HEK293T (cell line): ENCODE measurements at regions not wholly inside any gene's neighbourhood (a gene's known extent, or its start where the extent isn't known, plus 50 kb on each side); places are given as distances from the start of the nearest gene placed in this dataset.
A peak's percentile ranks its signal among the peaks of the same experiment; 100 is the strongest.
"Not testable (repeated sequence)": the region's sequence is repeated elsewhere in the genome, so short reads cannot be mapped to it uniquely, and the experiment has no call there.

Experiments used
- CTCF ChIA-PET: fragments of 350-600 bp; formaldehyde crosslinking; extraction: SDS; loops from one replicate; lab custom pipeline; 2021; ENCODE audit warnings: antibody characterized with exemption, inconsistent platforms; lab: Yijun Ruan, JAX
- POLR2A ChIA-PET: fragments of 350-600 bp; formaldehyde crosslinking; extraction: SDS; loops from one replicate; lab custom pipeline; 2020; ENCODE audit warnings: antibody characterized with exemption, inconsistent platforms; lab: Yijun Ruan, JAX
- DNase-seq: peaks from one replicate; pipeline ENCODE4 v3.0.0; 2012; ENCODE audit warnings: mixed read lengths; ENCODE audit errors: extremely low spot score
- ARNT ChIP-seq: fragments of 450-650 bp; IDR thresholded peaks from 2 replicates; pipeline ENCODE4 v1.6.1; 2017; ENCODE audit warnings: mild to moderate bottlenecking
- BHLHE40 ChIP-seq: fragments of 450-650 bp; IDR thresholded peaks from 2 replicates; pipeline ENCODE4 v1.6.1; 2016; ENCODE audit warnings: mild to moderate bottlenecking, moderate library complexity, borderline replicate concordance
- CTBP1 ChIP-seq: fragments of 450-650 bp; IDR thresholded peaks from 2 replicates; pipeline ENCODE4 v1.6.1; 2016; ENCODE audit warnings: borderline replicate concordance
- ELF4 ChIP-seq: fragments of 450-650 bp; IDR thresholded peaks from 2 replicates; pipeline ENCODE4 v1.6.1; 2017; ENCODE audit warnings: antibody characterized with exemption
- FOXA1 ChIP-seq: fragments of 450-650 bp; IDR thresholded peaks from 2 replicates; pipeline ENCODE4 v1.6.1; 2016; ENCODE audit warnings: mild to moderate bottlenecking
- FOXK2 ChIP-seq: fragments of 450-650 bp; IDR thresholded peaks from 2 replicates; pipeline ENCODE4 v1.6.1; 2016; ENCODE audit warnings: mild to moderate bottlenecking
- FOXM1 ChIP-seq: fragments of 450-650 bp; IDR thresholded peaks from 2 replicates; pipeline ENCODE4 v1.6.1; 2017; ENCODE audit warnings: mild to moderate bottlenecking, borderline replicate concordance
- HDGF ChIP-seq: fragments of 450-650 bp; IDR thresholded peaks from 2 replicates; pipeline ENCODE4 v1.6.1; 2017; ENCODE audit warnings: antibody characterized with exemption, borderline replicate concordance
- L3MBTL2 ChIP-seq: fragments of 450-650 bp; conservative IDR thresholded peaks from 2 replicates; pipeline ENCODE4 v1.6.1; 2016; ENCODE audit warnings: mild to moderate bottlenecking
- LEF1 ChIP-seq: fragments of 450-650 bp; IDR thresholded peaks from 2 replicates; pipeline ENCODE4 v1.6.1; 2017; ENCODE audit warnings: mild to moderate bottlenecking, borderline replicate concordance
- NFRKB ChIP-seq: fragments of 450-650 bp; IDR thresholded peaks from 2 replicates; pipeline ENCODE4 v1.6.1; 2016; ENCODE audit warnings: mild to moderate bottlenecking, moderate library complexity
- SP1 ChIP-seq: fragments of 450-650 bp; IDR thresholded peaks from 2 replicates; pipeline ENCODE4 v1.6.1; 2017
- SUZ12 ChIP-seq: fragments of 450-650 bp; IDR thresholded peaks from 2 replicates; pipeline ENCODE4 v1.6.1; 2016; ENCODE audit warnings: mild to moderate bottlenecking
- TARDBP ChIP-seq: fragments of 450-650 bp; IDR thresholded peaks from 2 replicates; pipeline ENCODE4 v1.6.1; 2016
- ZNF384 ChIP-seq: fragments of 450-650 bp; IDR thresholded peaks from 2 replicates; pipeline ENCODE4 v1.6.1; 2016
- TF ChIP-seq, protein P1 (sequence below): fragments of 450-650 bp; IDR thresholded peaks from 2 replicates; pipeline ENCODE4 v1.6.1; 2016

DNA sequence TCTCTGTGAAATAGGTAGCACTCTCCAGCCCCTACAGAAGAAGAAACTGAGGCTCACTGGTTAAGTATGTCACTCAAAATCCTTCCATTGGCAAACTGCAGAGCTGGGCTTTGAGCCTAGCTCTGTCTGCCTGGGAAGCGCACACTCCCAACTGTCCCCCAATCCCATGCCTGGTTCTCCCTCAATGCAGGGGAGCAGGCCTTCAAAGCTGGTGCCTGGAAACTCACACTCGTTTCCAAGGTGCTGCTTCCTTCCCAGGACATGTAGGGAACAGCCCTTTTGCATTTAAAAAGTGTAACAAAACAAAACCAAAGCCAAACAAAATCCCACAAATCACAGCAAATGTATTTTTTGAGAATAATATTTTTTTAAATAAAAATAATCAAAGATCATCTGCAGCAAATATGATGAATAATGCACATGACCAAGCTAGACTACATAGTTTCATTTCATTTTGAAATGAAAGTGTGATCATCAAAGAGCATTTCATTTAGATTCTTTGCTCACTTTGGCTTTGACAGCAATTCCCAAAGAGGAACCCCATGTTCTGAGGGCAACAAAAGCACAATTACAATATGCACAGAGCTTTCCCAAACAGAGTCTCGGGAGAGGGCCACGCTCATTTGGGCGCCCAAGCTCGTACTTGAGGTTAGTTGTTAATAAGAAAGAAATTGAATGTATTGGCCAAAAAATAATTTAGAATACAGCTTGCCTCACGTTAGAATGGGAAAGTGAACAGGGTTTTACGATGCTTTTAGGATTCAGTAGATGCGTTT is 96.7 kb upstream of the ACKR3 start:
- ChIA-PET POLR2A (no interaction called here), CTCF (no interaction called here)
- no peak for DNase-seq
- no peak for TF ChIP-seq ARNT
- no peak for TF ChIP-seq TARDBP
- no peak for TF ChIP-seq ZNF384
- TF ChIP-seq SP1, result no peak
- TF ChIP-seq FOXA1, result no peak
- no peak for TF ChIP-seq FOXM1
- no peak for TF ChIP-seq FOXK2
- TF ChIP-seq, protein P1, sequence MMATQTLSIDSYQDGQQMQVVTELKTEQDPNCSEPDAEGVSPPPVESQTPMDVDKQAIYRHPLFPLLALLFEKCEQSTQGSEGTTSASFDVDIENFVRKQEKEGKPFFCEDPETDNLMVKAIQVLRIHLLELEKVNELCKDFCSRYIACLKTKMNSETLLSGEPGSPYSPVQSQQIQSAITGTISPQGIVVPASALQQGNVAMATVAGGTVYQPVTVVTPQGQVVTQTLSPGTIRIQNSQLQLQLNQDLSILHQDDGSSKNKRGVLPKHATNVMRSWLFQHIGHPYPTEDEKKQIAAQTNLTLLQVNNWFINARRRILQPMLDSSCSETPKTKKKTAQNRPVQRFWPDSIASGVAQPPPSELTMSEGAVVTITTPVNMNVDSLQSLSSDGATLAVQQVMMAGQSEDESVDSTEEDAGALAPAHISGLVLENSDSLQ, result no peak
- TF ChIP-seq CTBP1, result no peak
- TF ChIP-seq LEF1, result no peak
- TF ChIP-seq NFRKB, result no peak
- no peak for TF ChIP-seq L3MBTL2
- no peak for TF ChIP-seq SUZ12
- no peak for TF ChIP-seq BHLHE40
- no peak for TF ChIP-seq ELF4
- TF ChIP-seq HDGF, result no peak

GRCh38 chr2:236473691-236474090 is 95.9 kb upstream of the ACKR3 start:
- ChIA-PET POLR2A (no interaction called here), CTCF (no interaction called here)
- TF ChIP-seq SUZ12 (no peak), L3MBTL2 (no peak), ARNT (no peak), SP1 (no peak), BHLHE40 (no peak), ELF4 (no peak), NFRKB (no peak), FOXK2 (no peak)

DNA sequence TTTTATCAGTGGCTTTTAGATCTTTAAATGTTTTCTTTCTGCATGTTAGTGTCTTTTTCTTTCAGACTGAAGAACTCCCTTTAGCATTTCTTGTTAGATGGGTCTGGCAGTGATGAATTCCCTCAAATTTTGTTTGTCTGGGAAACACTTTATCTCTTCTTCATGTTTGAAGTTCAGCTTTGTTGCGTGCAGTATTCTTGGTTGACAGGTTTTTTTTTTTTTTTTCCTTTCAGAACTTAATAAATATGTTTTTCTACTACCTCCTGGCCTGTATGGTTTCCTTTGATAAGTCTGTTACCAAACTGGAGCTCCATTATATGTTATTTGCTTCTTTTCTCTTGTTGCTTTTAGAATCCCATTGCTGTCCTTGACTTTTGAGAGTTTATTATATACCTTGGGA is 89.8 kb upstream of the ACKR3 start:
- TF ChIP-seq SUZ12 (no peak), ZNF384 (peak; percentile 9; the same call in 1 of the 2 replicates)
- POLR2A ChIA-PET, result no interaction called here
- no peak for DNase-seq
- CTCF ChIA-PET, result no interaction called here

More at GRCh38 chr2:236473691-236474090, 95.9 kb upstream of the ACKR3 start:
- DNase-seq, result no peak

DNA sequence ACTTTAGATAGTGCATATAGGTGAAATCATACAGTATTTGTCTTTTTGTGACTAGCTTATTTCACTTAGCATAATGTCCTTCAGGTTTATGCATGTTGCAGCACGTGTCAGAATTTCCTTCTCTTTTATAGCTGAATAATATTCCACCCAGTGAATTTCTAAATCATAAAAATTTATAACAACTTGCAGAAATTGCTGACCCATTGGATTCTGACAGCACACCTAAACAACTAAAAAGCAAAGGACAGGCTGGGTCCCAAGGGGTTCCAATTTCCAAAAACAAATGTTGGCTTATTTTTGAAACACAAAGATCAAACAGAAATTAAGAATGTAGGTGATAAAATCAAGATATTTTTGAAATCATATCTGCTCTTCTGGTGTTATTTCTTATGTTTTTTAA is 86.5 kb upstream of the ACKR3 start:
- ChIA-PET CTCF (no interaction called here), POLR2A (no interaction called here)
- DNase-seq, result no peak
- no peak for TF ChIP-seq FOXK2
- TF ChIP-seq LEF1, result no peak
- no peak for TF ChIP-seq ARNT
- TF ChIP-seq BHLHE40, result no peak
- TF ChIP-seq FOXA1, result no peak
- no peak for TF ChIP-seq SUZ12
- no peak for TF ChIP-seq NFRKB
- TF ChIP-seq FOXM1, result no peak
- no peak for TF ChIP-seq TARDBP
- TF ChIP-seq SP1, result no peak
- TF ChIP-seq, protein P1, result no peak
- no peak for TF ChIP-seq ZNF384
- TF ChIP-seq CTBP1, result no peak

- CTCF ChIA-PET, result no interaction called here
- no peak for DNase-seq
Observed at GRCh38 chr2:236485519-236485918, 84.1 kb upstream of the ACKR3 start.

DNA sequence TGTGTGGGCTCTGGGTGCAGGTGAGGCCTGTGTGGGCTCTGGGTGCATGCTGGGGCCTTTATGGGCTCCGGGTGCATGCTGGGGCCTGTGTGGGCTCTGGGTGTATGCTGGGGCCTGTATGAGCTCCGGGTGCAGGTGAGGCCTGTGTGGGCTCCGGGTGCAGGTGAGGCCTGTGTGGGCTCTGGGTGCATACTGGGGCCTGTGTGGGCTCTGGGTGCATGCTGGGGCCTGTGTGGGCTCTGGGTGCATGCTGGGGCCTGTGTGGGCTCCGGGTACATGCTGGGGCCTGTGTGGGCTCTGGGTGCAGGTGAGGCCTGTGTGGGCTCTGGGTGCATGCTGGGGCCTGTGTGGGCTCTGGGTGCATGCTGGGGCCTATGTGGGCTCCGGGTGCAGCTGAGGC is 80.5 kb upstream of the ACKR3 start:
- DNase-seq, POLR2A ChIA-PET, CTCF ChIA-PET: not testable (repeated sequence)

More at GRCh38 chr2:236485519-236485918, 84.1 kb upstream of the ACKR3 start:
- POLR2A ChIA-PET, result no interaction called here
- TF ChIP-seq, protein P1, result no peak

GRCh38 chr2:236489895-236490404 is 79.7 kb upstream of the ACKR3 start:
- TF ChIP-seq SP1 (no peak), LEF1 (no peak), HDGF (no peak), FOXA1 (no peak)
- TF ChIP-seq, protein P1, result no peak
- DNase-seq, result no peak
- ChIA-PET CTCF (no interaction called here), POLR2A (no interaction called here)
